ENCODE measurements at regions not wholly inside any gene's neighbourhood (a gene's known extent, or its start where the extent isn't known, plus 50 kb on each side); places are given as distances from the start of the nearest gene placed in this dataset.

GRCh38 chr15:95261968-95262367 lies 1030.6 kb downstream of the MCTP2 start:
- Histone ChIP-seq H3K9me3 (ENCODE audit: control insufficient read depth, low read length) (no peaks in the 10 kb centered on the region), H3K4me1 (ENCODE audit: control insufficient read depth, insufficient read depth, low read length, poor library complexity, severe bottlenecking) (peaks cover 16% of the 10 kb centered on the region), H3K36me3 (ENCODE audit: control insufficient read depth, insufficient read depth, low read length) (no peaks in the 10 kb centered on the region), H3K27ac (ENCODE audit: low read depth, low read length, severe bottlenecking) (no peak overlapping the region), H3K4me3 (ENCODE audit: extremely low read depth, insufficient read depth, low read length, poor library complexity, severe bottlenecking) (no peak overlapping the region)
- 58 to 80% methylated on average over 1 to 2 of the region's 6 CpGs for WGBS, 2 experiments (ENCODE audit: insufficient coverage in 2 of 2)

- no peaks in the 10 kb centered on the region for H3K9me3 ChIP-seq (ENCODE audit: control insufficient read depth, low read length)
- no peaks in the 10 kb centered on the region for H3K36me3 ChIP-seq (ENCODE audit: control insufficient read depth, insufficient read depth, low read length)
- H3K4me1 ChIP-seq (ENCODE audit: control insufficient read depth, insufficient read depth, low read length, poor library complexity, severe bottlenecking): peaks cover 16% of the 10 kb centered on the region
- 38 to 82% methylated on average over 1 to 2 of the region's 6 CpGs for WGBS, 2 experiments (ENCODE audit: insufficient coverage in 2 of 2)
- H3K27ac ChIP-seq (ENCODE audit: low read depth, low read length, severe bottlenecking): no peak overlapping the region
- no peak overlapping the region for H3K4me3 ChIP-seq (ENCODE audit: extremely low read depth, insufficient read depth, low read length, poor library complexity, severe bottlenecking)
Observed at GRCh38 chr15:95262866-95263564, 1031.7 kb downstream of the MCTP2 start.

- H3K4me1 ChIP-seq (ENCODE audit: control insufficient read depth, insufficient read depth, low read length, poor library complexity, severe bottlenecking): peaks cover 16% of the 10 kb centered on the region
- WGBS, 2 experiments (ENCODE audit: insufficient coverage in 2 of 2): no CpG with 5 or more reads among the region's 1 CpG
Observed at GRCh38 chr15:95263751-95264150, 1032.4 kb downstream of the MCTP2 start.

GRCh38 chr15:95265419-95265997 lies 1034.1 kb downstream of the MCTP2 start:
- Histone ChIP-seq H3K4me1 (ENCODE audit: control insufficient read depth, insufficient read depth, low read length, poor library complexity, severe bottlenecking) (peaks cover 12% of the 10 kb centered on the region), H3K4me3 (ENCODE audit: extremely low read depth, insufficient read depth, low read length, poor library complexity, severe bottlenecking) (no peak overlapping the region), H3K36me3 (ENCODE audit: control insufficient read depth, insufficient read depth, low read length) (no peaks in the 10 kb centered on the region), H3K27ac (ENCODE audit: low read depth, low read length, severe bottlenecking) (no peak overlapping the region), H3K9me3 (ENCODE audit: control insufficient read depth, low read length) (no peaks in the 10 kb centered on the region)
- WGBS, 2 experiments (ENCODE audit: insufficient coverage in 2 of 2): no CpG with 5 or more reads among the region's 3 CpGs

More at GRCh38 chr15:95263751-95264150, 1032.4 kb downstream of the MCTP2 start:
- Histone ChIP-seq H3K27ac (ENCODE audit: low read depth, low read length, severe bottlenecking) (no peak overlapping the region), H3K36me3 (ENCODE audit: control insufficient read depth, insufficient read depth, low read length) (no peaks in the 10 kb centered on the region), H3K4me3 (ENCODE audit: extremely low read depth, insufficient read depth, low read length, poor library complexity, severe bottlenecking) (no peak overlapping the region), H3K9me3 (ENCODE audit: control insufficient read depth, low read length) (no peaks in the 10 kb centered on the region)

GRCh38 chr15:95266451-95267061 lies 1035.2 kb downstream of the MCTP2 start:
- peaks cover 14% of the 10 kb centered on the region for H3K4me1 ChIP-seq (ENCODE audit: control insufficient read depth, insufficient read depth, low read length, poor library complexity, severe bottlenecking)
- no peaks in the 10 kb centered on the region for H3K9me3 ChIP-seq (ENCODE audit: control insufficient read depth, low read length)
- WGBS, 2 experiments (ENCODE audit: insufficient coverage in 2 of 2): 83 to 93% methylated on average over 3 to 7 of the region's 7 CpGs
- no peaks in the 10 kb centered on the region for H3K36me3 ChIP-seq (ENCODE audit: control insufficient read depth, insufficient read depth, low read length)
- H3K27ac ChIP-seq (ENCODE audit: low read depth, low read length, severe bottlenecking): no peak overlapping the region
- no peak overlapping the region for H3K4me3 ChIP-seq (ENCODE audit: extremely low read depth, insufficient read depth, low read length, poor library complexity, severe bottlenecking)

GRCh38 chr15:95267481-95267880 lies 1036.1 kb downstream of the MCTP2 start:
- Histone ChIP-seq H3K36me3 (ENCODE audit: control insufficient read depth, insufficient read depth, low read length) (no peaks in the 10 kb centered on the region), H3K4me1 (ENCODE audit: control insufficient read depth, insufficient read depth, low read length, poor library complexity, severe bottlenecking) (peaks cover 14% of the 10 kb centered on the region), H3K4me3 (ENCODE audit: extremely low read depth, insufficient read depth, low read length, poor library complexity, severe bottlenecking) (no peak overlapping the region), H3K27ac (ENCODE audit: low read depth, low read length, severe bottlenecking) (no peak overlapping the region), H3K9me3 (ENCODE audit: control insufficient read depth, low read length) (no peaks in the 10 kb centered on the region)
- WGBS, 2 experiments (ENCODE audit: insufficient coverage in 2 of 2): 100% methylated on average over 1 to 3 of the region's 3 CpGs

GRCh38 chr15:95269242-95270183 lies 1038.2 kb downstream of the MCTP2 start:
- Histone ChIP-seq H3K4me1 (ENCODE audit: control insufficient read depth, insufficient read depth, low read length, poor library complexity, severe bottlenecking) (peaks cover 3% of the 10 kb centered on the region), H3K36me3 (ENCODE audit: control insufficient read depth, insufficient read depth, low read length) (no peaks in the 10 kb centered on the region), H3K9me3 (ENCODE audit: control insufficient read depth, low read length) (no peaks in the 10 kb centered on the region), H3K27ac (ENCODE audit: low read depth, low read length, severe bottlenecking) (no peak overlapping the region), H3K4me3 (ENCODE audit: extremely low read depth, insufficient read depth, low read length, poor library complexity, severe bottlenecking) (no peak overlapping the region)
- 93 to 97% methylated on average over 5 to 6 of the region's 10 CpGs for WGBS, 2 experiments (ENCODE audit: insufficient coverage in 2 of 2)

- no peak overlapping the region for H3K27ac ChIP-seq (ENCODE audit: low read depth, low read length, severe bottlenecking)
- WGBS, 2 experiments (ENCODE audit: insufficient coverage in 2 of 2): 86% methylated on average over 2 of the region's 4 CpGs; no CpG with 5 or more reads in 1 of the 2 experiments
Observed at GRCh38 chr15:95274101-95274500, 1042.7 kb downstream of the MCTP2 start.

GRCh38 chr15:95277266-95277665 lies 1045.9 kb downstream of the MCTP2 start:
- Histone ChIP-seq H3K4me1 (ENCODE audit: control insufficient read depth, insufficient read depth, low read length, poor library complexity, severe bottlenecking) (peaks cover 7% of the 10 kb centered on the region), H3K9me3 (ENCODE audit: control insufficient read depth, low read length) (no peaks in the 10 kb centered on the region), H3K27ac (ENCODE audit: low read depth, low read length, severe bottlenecking) (no peak overlapping the region), H3K36me3 (ENCODE audit: control insufficient read depth, insufficient read depth, low read length) (no peaks in the 10 kb centered on the region), H3K4me3 (ENCODE audit: extremely low read depth, insufficient read depth, low read length, poor library complexity, severe bottlenecking) (no peak overlapping the region)
- WGBS, 2 experiments (ENCODE audit: insufficient coverage in 2 of 2): 82 to 100% methylated on average over 2 to 3 of the region's 3 CpGs

More at GRCh38 chr15:95274101-95274500, 1042.7 kb downstream of the MCTP2 start:
- Histone ChIP-seq H3K36me3 (ENCODE audit: control insufficient read depth, insufficient read depth, low read length) (no peaks in the 10 kb centered on the region), H3K4me3 (ENCODE audit: extremely low read depth, insufficient read depth, low read length, poor library complexity, severe bottlenecking) (no peak overlapping the region), H3K9me3 (ENCODE audit: control insufficient read depth, low read length) (no peaks in the 10 kb centered on the region), H3K4me1 (ENCODE audit: control insufficient read depth, insufficient read depth, low read length, poor library complexity, severe bottlenecking) (peaks cover 10% of the 10 kb centered on the region)

- H3K27ac ChIP-seq (ENCODE audit: low read depth, low read length, severe bottlenecking): no peak overlapping the region
- WGBS, 2 experiments (ENCODE audit: insufficient coverage in 2 of 2): 84 to 96% methylated on average over 3 of the region's 6 CpGs
- H3K4me3 ChIP-seq (ENCODE audit: extremely low read depth, insufficient read depth, low read length, poor library complexity, severe bottlenecking): no peak overlapping the region
- H3K9me3 ChIP-seq (ENCODE audit: control insufficient read depth, low read length): no peaks in the 10 kb centered on the region
- peaks cover 7% of the 10 kb centered on the region for H3K4me1 ChIP-seq (ENCODE audit: control insufficient read depth, insufficient read depth, low read length, poor library complexity, severe bottlenecking)
- H3K36me3 ChIP-seq (ENCODE audit: control insufficient read depth, insufficient read depth, low read length): no peaks in the 10 kb centered on the region
Observed at GRCh38 chr15:95278532-95279245, 1047.3 kb downstream of the MCTP2 start.
